Heart left ventricle (tissue), 13 donors: ENCODE measurements at regions not wholly inside any gene's neighbourhood (a gene's known extent, or its start where the extent isn't known, plus 50 kb on each side); places are given as distances from the start of the nearest gene placed in this dataset.

Experiments used
- POLR2A ChIP-seq, 2 donors: fragments of 450-650 bp; IDR thresholded peaks; one replicate each; pipeline ENCODE4 v1.6.1; 2017; ENCODE audit warnings: antibody characterized with exemption in 2 of 2, mild to moderate bottlenecking in 2 of 2, moderate library complexity in 2 of 2
- TF ChIP-seq, protein P1 (sequence below), 12 donors: fragments of 200-600 bp; sonication (generic) in 4 of 12; IDR thresholded peaks; one replicate each; pipeline versions ENCODE4 v1.5.0 to v1.8.0; 2018 to 2022; ENCODE audit warnings: antibody characterized with exemption in 12 of 12, mild to moderate bottlenecking in 5 of 12
- donor health status: ischemic (EF 13 %, LVEDD 7.1; RV severe dilation, severe dysfunction).
- donor health status: DM: no; HTN: yes; CAD: no.
- donor health status: DM: no; HTN: no; CAD: no.
- donor health status: ischemic (EF 25% LVEDD 6.9; RV normal size, moderate dysfunction).
- donor health status: ischemic (EF 25% LVEDD 5.7; RV mildly dilated, moderate dysfunction).
- donor health status: ischemic (EF 35%, LVEDD 5.7; RV mildly dilated, moderate dysfunction).
- donor health status: nonischemic (EF 11% LVEDD 7.7; RV severe dilation, severe dysfunction).
- donor health status: DM: yes; HTN: yes; CAD: no.
- donor health status: PGD.
- donor health status: ischemic (EF 29% LVEDD 5.4; RV normal size, mild dysfunction).
- donor health status: nonischemic (EF 23%, LVEDD 6.1; RV moderate dilation, normal function).

DNA sequence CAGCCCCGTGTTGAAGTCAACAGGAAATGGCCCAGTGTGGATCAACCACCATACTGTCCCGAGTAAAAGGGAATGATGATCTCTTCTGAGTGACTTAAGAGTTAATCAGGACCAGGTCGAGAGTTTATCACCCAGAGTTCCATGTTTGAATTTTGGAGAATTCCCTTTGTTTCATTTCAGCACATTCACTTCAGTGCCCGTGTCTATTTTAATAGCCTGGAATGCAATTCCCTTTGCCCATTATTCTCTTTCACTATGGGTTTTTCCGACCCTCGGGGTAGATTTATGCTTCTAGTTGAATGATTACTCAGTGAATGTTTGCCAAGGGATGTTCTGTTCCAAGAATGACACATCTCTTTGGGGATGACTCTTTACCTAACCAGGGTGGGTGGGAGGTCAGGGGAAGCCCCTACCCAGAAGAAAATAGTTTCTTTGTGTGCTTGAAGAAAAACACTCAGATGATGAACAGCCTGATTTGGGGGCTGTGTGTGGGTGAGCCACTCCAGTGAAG lies 594.9 kb downstream of the INHBA start:
- TF ChIP-seq POLR2A (IDR thresholded peaks at IDR 0.05) = no peak
- TF ChIP-seq, protein P1, sequence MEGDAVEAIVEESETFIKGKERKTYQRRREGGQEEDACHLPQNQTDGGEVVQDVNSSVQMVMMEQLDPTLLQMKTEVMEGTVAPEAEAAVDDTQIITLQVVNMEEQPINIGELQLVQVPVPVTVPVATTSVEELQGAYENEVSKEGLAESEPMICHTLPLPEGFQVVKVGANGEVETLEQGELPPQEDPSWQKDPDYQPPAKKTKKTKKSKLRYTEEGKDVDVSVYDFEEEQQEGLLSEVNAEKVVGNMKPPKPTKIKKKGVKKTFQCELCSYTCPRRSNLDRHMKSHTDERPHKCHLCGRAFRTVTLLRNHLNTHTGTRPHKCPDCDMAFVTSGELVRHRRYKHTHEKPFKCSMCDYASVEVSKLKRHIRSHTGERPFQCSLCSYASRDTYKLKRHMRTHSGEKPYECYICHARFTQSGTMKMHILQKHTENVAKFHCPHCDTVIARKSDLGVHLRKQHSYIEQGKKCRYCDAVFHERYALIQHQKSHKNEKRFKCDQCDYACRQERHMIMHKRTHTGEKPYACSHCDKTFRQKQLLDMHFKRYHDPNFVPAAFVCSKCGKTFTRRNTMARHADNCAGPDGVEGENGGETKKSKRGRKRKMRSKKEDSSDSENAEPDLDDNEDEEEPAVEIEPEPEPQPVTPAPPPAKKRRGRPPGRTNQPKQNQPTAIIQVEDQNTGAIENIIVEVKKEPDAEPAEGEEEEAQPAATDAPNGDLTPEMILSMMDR (IDR thresholded peaks at IDR 0.05) = no peak
